22Rv1 (cell line): ENCODE measurements at regions not wholly inside any gene's neighbourhood (a gene's known extent, or its start where the extent isn't known, plus 50 kb on each side); places are given as distances from the start of the nearest gene placed in this dataset.

Experiments used
- CTCF ChIP-seq: fragments of 450-650 bp; IDR thresholded peaks from 2 replicates; pipeline ENCODE4 v1.5.1; 2017; ENCODE audit warnings: mild to moderate bottlenecking
- ZFX ChIP-seq: fragments of 450-650 bp; IDR thresholded peaks from 2 replicates; pipeline ENCODE4 v1.6.1; 2017; ENCODE audit warnings: antibody characterized with exemption, borderline replicate concordance

- no peak for TF ChIP-seq CTCF
- no peak for TF ChIP-seq ZFX
Observed at GRCh38 chr20:48474022-48474421, 353.8 kb downstream of the PREX1 start.
